ENCODE measurements at regions not wholly inside any gene's neighbourhood (a gene's known extent, or its start where the extent isn't known, plus 50 kb on each side); places are given as distances from the start of the nearest gene placed in this dataset.

DNA sequence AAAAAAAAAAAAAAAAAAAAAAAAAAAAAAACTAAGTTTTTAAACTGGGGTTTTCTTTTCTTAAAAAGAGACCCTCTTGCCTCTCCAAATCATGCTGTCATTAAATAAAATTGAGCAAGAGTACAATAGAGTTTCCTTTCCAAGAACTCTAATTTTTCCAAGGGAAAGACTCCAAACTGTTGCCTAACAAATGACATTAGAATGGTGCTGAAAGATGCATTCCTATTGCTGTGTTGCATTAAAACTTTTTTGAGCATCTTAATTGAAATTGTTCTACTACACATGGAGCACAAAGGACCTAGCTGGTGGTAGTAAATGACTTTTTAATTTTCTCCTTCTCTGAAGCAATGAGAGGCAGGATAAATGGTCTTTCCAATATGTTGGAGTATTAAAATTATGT lies 469.1 kb upstream of the ARHGEF26 start:
- Histone ChIP-seq H3K4me3 (no peak overlapping the region), H3K36me3 (no peaks in the 10 kb centered on the region), H3K27me3 (no peaks in the 10 kb centered on the region; the same call in 1 of the 2 replicates), H3K9me3 (no peaks in the 10 kb centered on the region)
- no peak for DNase-seq

DNA sequence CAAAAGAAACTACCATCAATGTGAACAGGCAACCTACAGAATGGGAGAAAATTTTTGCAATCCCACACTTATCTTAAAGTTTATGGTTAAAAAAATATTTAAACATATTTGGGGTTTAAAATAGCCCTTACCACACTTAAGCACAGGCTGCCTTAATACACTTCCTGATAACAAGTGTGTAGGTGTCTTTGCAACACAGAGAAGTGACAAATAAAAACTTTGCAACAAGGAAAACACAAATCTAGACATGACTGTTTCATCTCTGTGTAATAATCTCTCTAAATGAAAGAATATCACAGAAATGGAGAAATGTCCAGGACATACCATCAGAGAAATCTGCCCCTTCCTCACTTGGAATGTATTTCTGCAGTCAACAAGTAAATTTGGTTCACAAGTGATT lies 464.1 kb upstream of the ARHGEF26 start:
- no peaks in the 10 kb centered on the region for H3K27me3 ChIP-seq
- no peak overlapping the region for H3K4me3 ChIP-seq
- H3K9me3 ChIP-seq, result no peaks in the 10 kb centered on the region

DNA sequence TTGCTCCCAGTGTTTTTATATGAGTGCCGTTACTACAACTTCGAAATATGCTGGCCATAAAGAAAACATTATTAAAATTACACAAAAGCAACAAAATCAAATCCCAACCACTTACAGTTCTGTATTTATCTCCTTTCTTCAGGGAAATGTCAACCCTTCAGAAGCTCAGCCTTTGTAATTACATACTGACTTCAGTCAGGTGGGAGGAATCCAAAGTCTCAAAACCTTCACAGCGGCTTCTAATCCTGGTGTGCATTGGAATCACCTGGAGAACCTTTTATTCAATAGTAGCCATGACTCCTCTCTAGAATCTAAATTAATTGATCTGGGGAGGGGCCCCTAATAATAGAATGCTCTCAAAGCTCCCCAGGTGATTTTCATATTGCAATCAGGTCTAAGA lies 463.7 kb upstream of the ARHGEF26 start:
- Histone ChIP-seq H3K9me3 (no peaks in the 10 kb centered on the region), H3K4me3 (no peak overlapping the region), H3K27me3 (no peaks in the 10 kb centered on the region), H3K36me3 (no peaks in the 10 kb centered on the region)
- no peak for DNase-seq

More for the DNA sequence above, 464.1 kb upstream of the ARHGEF26 start:
- no peaks in the 10 kb centered on the region for H3K36me3 ChIP-seq
- DNase-seq, result no peak

DNA sequence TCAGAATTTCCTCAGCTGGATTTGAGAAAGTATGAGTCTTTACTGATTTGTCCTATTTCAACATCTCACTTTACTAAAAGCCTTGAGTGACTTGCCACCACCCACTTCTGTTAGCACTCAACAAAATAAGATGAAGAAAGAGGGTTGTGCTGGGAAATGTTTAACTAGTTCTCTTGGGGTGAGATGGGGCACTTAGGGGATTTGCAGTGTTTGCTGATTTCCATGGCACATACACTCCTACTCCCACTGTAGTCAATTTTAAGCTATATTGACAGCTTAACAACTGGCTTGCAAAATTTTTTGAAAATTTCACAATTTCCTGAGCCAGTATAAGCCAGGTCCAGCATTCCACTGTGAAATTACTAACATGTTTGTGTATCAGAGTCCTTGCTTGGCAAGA lies 463.1 kb upstream of the ARHGEF26 start:
- DNase-seq, result no peak
- Histone ChIP-seq H3K4me3 (no peak overlapping the region), H3K36me3 (no peaks in the 10 kb centered on the region)

DNA sequence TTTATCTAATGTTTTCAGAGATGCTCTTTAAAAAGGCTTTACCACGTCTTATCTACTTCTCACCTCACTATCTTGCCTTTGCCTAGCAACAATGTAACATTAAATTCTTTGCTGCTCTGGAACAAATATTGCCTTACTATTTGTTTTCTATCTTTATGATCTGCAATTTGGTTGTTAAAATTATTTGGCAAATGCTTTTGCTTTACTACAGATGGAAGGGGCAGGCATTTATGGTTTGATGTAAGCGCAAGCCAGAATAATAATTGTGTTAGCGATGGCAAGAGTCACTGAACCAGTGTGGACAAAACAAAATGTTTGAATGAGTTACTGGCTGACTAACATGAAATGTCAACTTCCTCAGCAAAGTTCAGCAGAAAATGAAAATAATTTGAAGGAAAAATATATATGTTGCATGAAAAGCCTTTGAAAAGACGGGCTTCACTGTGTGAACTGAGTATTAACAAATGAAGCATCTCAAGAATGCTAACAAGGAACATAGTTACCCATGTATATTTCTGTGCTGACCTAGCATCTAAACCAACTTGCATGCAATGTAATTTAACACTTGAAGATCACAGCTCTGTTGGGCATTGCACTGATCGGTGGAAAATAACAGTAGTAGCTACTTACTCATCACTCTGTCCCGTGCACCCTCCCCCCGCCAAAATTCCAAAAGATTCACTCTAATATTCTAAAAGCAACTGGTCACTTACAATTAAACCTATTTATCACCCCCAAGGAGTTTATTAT lies 454.0 kb upstream of the ARHGEF26 start:
- H3K4me3 ChIP-seq, result no peak overlapping the region
- no peak for DNase-seq
- H3K27me3 ChIP-seq, result peaks cover 3% of the 10 kb centered on the region
- no peaks in the 10 kb centered on the region for H3K36me3 ChIP-seq
- no peaks in the 10 kb centered on the region for H3K9me3 ChIP-seq

More for the DNA sequence above, 463.1 kb upstream of the ARHGEF26 start:
- Histone ChIP-seq H3K27me3 (no peaks in the 10 kb centered on the region), H3K9me3 (no peaks in the 10 kb centered on the region)

DNA sequence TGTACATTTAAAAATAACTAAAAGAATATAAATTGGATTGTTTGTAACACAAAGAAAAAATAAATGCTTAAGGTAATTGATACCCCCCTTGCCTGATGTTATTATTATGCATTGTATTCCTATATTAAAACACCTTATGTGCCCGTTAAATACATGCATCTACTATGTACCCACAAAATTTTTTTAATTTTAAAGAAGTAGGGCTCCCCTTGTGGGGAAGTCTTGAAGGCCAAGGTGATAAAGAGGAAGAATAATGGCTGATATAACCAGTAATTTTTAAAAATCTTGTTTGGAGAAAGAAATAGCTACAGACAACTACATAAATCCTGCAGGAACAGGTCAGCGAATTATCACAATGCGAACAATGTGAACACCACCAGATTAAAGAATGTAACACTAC lies 451.7 kb upstream of the ARHGEF26 start:
- DNase-seq, result no peak
- H3K27me3 ChIP-seq, result peaks cover 3% of the 10 kb centered on the region
- no peaks in the 10 kb centered on the region for H3K9me3 ChIP-seq
- H3K36me3 ChIP-seq, result no peaks in the 10 kb centered on the region
- no peak overlapping the region for H3K4me3 ChIP-seq

DNA sequence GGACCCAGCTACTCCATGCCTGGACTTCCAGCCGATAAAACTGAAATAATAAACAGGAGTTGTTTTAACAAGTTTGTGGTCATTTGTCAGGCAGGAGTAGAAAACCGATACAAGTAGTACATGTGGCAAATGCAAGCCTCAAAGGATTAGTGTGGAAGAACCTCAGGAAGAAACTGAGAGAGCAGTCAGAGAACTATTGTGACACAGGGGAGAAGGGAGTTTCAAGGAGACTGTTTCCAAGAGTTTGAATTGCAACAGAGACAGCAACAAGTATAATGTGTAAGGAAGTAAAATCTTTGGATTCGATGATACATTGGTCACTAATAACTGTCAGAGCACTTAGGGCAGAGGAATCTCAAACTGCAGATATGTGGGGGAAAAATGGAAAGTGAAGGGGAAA lies 450.6 kb upstream of the ARHGEF26 start:
- Histone ChIP-seq H3K27me3 (peaks cover 3% of the 10 kb centered on the region), H3K4me3 (no peak overlapping the region), H3K36me3 (no peaks in the 10 kb centered on the region), H3K9me3 (no peaks in the 10 kb centered on the region)
- no peak for DNase-seq

DNA sequence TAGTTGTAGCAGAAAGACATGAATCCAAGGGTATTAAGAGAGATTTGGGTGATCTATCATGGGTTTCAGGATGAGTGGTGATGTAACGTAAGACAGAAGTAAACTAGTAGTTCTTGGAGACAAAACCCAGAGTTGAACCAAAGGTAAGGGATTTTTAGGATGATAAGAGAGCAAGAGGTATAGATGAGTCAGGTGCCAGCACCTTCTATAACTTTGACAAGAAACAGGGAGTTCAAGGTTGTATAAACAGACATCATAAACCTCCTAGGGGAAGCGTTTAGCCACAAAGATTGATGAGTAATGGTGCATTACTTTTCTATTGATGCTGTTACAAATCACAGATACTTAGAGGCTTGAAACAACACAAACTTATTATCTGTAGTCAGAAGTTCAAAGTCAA lies 447.3 kb upstream of the ARHGEF26 start:
- DNase-seq, result no peak
- no peak overlapping the region for H3K4me3 ChIP-seq
- H3K27me3 ChIP-seq, result peaks cover 3% of the 10 kb centered on the region
- no peaks in the 10 kb centered on the region for H3K9me3 ChIP-seq
- no peaks in the 10 kb centered on the region for H3K36me3 ChIP-seq

DNA sequence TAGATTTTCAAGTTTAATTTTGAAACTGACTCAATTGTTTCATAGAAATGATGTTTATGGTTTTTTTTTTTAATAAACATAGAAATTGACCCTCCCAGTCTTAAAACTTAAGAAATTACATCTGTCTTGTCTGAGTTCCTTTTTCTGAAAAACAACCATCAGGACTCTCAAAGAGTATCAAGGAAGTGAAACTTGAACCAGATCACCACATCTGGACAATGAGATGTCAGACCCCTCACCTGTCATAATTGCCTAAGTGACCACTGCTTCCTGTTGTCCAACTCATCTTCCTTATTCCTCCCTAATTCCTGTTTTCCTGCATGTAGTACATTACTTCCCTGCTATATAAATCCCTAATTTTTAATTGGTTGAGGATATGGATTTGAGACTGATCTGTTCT lies 441.5 kb upstream of the ARHGEF26 start:
- DNase-seq, result no peak
- H3K27me3 ChIP-seq, result no peaks in the 10 kb centered on the region

DNA sequence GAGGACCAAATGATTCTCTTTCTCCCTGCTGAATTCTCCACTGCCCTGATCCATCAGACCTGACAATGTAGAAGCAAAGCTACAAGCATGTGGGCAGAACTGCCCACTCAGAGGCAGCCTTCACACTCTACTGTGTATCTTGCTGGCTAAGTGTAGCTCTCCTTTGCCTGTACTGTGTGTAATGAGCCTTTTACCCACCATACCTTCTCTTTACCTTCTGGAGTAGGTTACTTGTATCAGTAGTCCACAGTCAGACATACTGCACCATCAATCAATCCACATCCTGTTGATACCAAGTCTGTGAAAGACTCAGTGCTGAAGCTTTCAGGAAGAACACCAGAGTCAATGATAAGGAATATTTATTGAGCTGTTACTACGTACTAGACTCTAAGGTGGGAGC lies 440.7 kb upstream of the ARHGEF26 start:
- no peak overlapping the region for H3K4me3 ChIP-seq
- H3K36me3 ChIP-seq, result no peaks in the 10 kb centered on the region
- no peak for DNase-seq
- H3K27me3 ChIP-seq, result no peaks in the 10 kb centered on the region
- H3K9me3 ChIP-seq, result no peaks in the 10 kb centered on the region

More for the DNA sequence above, 441.5 kb upstream of the ARHGEF26 start:
- Histone ChIP-seq H3K4me3 (no peak overlapping the region), H3K9me3 (no peaks in the 10 kb centered on the region), H3K36me3 (no peaks in the 10 kb centered on the region)

DNA sequence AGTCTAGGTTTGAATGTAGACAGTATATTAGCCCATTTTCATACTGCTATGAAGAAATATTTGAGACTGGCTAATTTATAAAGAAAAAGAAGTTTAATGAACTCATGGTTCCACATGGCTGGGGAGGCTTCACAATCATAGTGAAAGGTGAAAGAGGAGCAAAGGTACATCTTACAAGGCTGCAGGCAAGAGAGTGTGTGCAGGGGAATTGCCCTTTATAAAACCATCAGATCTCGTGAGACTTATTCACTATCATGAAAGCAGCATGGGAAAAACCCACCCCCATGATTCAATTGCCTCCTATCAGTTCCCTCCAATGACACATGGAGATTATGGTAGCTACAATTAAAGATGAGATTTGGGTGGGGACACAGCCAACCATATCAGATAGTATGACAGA lies 440.1 kb upstream of the ARHGEF26 start:
- Histone ChIP-seq H3K27me3 (no peaks in the 10 kb centered on the region), H3K4me3 (no peak overlapping the region), H3K36me3 (no peaks in the 10 kb centered on the region), H3K9me3 (no peaks in the 10 kb centered on the region)
- no peak for DNase-seq

DNA sequence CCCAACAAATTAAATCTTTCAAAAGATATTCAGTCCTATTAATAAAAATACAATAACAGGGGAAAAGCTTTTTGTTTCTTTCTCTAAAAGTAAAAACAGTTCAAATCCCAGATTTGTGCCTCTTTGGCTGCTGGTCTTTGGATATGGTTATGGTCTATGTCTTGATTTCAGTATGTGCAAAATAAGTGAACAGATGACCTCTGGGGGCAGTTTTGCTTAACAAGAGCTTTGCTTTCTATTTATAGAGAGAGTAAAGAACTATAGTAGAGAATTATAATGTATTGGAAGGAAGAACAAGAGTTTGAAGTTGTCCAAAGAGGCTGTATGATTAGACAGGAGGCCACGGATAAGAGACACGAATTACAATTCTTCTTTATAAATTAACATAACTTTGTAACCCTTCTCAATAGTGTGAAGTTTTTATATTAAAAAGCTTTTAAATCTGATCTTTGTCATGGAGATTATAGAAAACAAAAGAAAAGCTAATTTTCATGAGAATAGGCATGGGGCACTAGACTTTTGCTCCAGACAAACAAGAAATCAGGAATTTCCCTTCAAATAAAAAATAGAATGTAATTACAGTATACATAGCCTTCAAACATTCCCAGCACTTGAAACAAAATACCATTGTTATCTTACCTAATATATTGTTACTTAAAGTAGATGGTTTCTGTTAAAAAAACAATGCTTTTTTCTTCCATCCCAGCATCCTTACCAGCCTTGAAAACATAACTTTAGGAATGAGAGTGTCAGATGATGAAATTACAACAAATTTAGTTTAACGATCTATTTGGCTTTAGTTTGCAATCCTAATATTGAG lies 432.7 kb upstream of the ARHGEF26 start:
- Histone ChIP-seq H3K27me3 (no peaks in the 10 kb centered on the region), H3K36me3 (no peaks in the 10 kb centered on the region), H3K4me3 (no peak overlapping the region), H3K9me3 (no peaks in the 10 kb centered on the region)
- no peak for DNase-seq

DNA sequence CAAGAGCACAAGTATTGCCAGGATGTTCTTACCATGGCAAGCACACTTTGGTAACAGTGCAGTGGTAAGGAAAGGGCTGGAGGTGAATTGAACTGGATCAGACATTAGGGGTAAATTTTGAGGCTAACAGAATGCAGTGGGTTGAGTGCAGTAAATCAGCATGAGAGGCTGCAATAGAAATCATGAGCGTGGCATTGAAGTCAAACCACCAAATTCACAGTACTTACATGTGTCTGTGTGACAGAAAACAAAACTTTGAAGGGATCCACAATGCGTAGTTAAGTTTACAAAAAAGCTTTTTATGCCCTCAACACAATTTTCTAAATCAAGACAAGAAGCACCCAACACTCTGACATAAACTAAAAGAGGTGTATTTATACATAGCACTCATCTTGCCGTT lies 428.0 kb upstream of the ARHGEF26 start:
- H3K4me3 ChIP-seq, result no peak overlapping the region
- no peaks in the 10 kb centered on the region for H3K9me3 ChIP-seq
- no peak for DNase-seq
- no peaks in the 10 kb centered on the region for H3K36me3 ChIP-seq
- no peaks in the 10 kb centered on the region for H3K27me3 ChIP-seq

DNA sequence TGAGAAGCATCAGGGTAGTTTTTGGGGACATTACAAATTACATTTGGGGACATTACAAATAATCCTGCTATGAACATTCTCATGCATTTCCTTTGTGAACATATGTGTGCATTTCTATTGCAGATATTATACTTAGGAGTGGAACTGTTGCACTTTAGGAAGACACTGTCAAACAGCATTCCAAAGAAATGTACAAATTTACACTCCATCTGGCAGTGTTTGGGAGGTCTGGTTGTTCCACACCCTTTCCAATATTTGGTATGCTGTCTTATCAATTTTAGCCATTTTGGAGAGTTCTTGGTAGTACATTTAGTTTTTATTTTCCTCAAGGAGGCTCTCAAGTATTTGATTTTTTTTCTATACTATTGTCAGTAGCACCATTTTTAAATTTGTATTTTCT lies 419.1 kb upstream of the ARHGEF26 start:
- no peaks in the 10 kb centered on the region for H3K36me3 ChIP-seq
- H3K4me3 ChIP-seq, result no peak overlapping the region
- DNase-seq, result no peak
- peaks cover 3% of the 10 kb centered on the region; the same call in 1 of the 2 replicates for H3K27me3 ChIP-seq
- H3K9me3 ChIP-seq, result no peaks in the 10 kb centered on the region

DNA sequence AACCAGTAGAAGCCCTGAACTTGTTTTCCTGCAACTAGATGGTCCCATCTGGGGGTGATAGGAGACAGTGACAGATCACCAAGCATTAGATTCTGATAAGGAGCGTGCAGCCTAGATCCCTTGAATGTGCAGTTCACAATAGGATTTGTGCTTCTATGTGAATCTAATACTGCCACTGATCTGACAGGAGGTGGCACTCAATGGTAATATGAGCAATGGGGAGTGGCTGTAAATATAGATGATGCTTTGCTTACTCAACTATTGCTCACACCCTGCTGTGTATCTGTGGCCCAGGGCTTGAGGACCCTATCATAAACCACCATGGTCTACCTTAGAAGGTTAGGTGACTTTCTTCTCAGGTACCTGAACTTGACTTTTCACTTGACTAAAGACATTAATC lies 417.1 kb upstream of the ARHGEF26 start:
- H3K9me3 ChIP-seq, result no peaks in the 10 kb centered on the region
- DNase-seq, result no peak

DNA sequence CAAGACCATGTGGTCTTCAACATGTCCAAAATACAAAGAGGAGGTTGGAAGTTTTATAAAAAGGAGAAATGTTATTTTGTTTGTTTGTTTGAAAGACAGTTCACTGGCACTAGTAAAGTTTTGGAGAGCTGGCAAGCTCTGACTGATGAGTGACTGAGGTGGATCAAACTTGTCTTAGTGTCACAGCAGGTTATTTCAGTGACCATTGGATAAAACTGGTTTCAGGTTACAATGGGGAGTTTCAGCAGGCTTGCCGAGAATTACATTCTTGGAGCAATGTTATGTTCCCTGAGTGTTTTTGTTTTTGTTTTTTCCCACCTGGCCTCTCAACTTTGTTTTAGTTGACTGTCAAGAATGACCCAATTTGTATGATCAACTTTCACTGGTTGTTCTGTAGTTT lies 414.5 kb upstream of the ARHGEF26 start:
- no peaks in the 10 kb centered on the region for H3K36me3 ChIP-seq
- no peak overlapping the region for H3K4me3 ChIP-seq
- DNase-seq, result no peak
- H3K9me3 ChIP-seq, result peaks cover 4% of the 10 kb centered on the region; the same call in 1 of the 2 replicates
- H3K27me3 ChIP-seq, result peaks cover 1% of the 10 kb centered on the region; the same call in 1 of the 2 replicates

More for the DNA sequence above, 417.1 kb upstream of the ARHGEF26 start:
- Histone ChIP-seq H3K36me3 (no peaks in the 10 kb centered on the region), H3K27me3 (peaks cover 3% of the 10 kb centered on the region; the same call in 1 of the 2 replicates), H3K4me3 (no peak overlapping the region)

DNA sequence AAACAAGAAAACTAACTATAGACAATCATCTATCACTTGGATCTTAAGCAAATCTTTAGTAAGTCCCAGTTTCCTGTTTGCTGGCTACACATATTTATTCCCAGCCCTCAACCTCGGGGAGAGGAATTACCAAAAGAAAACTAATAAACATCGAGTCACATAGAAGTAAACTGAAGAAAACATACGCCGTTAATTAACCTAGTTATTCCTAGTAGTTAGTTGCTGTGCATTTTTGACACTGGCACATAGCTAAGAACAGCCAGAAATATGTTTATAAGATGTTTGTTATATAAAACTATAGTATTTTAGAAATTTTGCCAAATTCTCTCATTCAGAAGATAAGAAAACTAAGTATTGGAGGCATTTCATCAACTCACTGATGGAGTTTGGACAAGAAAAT lies 407.2 kb upstream of the ARHGEF26 start:
- H3K36me3 ChIP-seq, result no peaks in the 10 kb centered on the region
- H3K9me3 ChIP-seq, result peaks cover 6% of the 10 kb centered on the region
- no peaks in the 10 kb centered on the region for H3K27me3 ChIP-seq
- DNase-seq, result no peak
- H3K4me3 ChIP-seq, result no peak overlapping the region

All from MG63 (cell line).